GM21528 (cell line): ENCODE measurements at regions not wholly inside any gene's neighbourhood (a gene's known extent, or its start where the extent isn't known, plus 50 kb on each side); places are given as distances from the start of the nearest gene placed in this dataset.

Source experiments
- ATAC-seq: cut with Tn5 transposase; IDR thresholded peaks from one replicate; pipeline ENCODE4 v1.9.1; 2021; ENCODE audit warnings: mild to moderate bottlenecking, moderate library complexity; ENCODE audit not compliant: unreplicated experiment, low FRiP score

GRCh38 chr13:110773480-110773879, 60.0 kb downstream of the ING1 start:
- no peak for ATAC-seq

DNA sequence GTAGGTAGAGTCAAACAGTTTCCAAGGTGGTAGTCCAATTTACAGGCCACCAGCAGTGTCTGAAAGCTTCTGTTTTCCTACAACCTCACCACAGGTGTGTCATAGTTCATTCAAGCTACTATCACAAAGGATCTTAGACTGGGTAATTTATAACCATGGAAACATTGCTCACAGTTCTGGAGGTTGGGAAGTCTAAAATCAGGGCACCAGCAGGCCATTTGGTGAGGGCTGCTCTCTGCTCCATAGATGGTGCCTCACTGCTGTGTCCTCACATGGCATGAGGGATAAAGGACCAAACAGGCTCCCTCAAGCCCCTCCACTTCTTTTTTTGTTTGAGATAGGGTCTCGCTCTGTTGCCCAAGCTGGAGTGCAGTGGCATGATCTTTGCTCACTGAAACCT, 60.6 kb downstream of the ING1 start:
- ATAC-seq, result no peak

- ATAC-seq, result no peak
Observed at GRCh38 chr13:110774490-110774889, 61.0 kb downstream of the ING1 start.

DNA sequence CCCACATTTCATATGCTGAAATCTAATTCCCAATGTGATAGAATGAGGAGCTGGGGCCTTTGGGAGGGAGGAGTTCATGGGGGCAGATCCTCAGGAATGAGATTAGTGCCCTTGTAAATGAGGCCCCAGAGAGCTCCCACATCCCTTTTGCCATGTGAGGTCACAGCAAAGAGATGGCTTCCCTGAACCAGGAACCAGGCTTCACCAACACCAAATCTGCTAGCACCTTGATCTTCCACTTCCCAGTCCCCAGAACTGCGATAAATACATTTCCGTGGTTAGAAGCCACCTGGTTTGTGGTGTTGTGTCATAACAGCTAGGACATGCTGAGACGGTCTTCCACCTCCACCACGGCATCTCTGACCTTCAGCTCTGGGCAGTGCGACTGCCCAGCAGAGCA, 62.1 kb downstream of the ING1 start:
- no peak for ATAC-seq

DNA sequence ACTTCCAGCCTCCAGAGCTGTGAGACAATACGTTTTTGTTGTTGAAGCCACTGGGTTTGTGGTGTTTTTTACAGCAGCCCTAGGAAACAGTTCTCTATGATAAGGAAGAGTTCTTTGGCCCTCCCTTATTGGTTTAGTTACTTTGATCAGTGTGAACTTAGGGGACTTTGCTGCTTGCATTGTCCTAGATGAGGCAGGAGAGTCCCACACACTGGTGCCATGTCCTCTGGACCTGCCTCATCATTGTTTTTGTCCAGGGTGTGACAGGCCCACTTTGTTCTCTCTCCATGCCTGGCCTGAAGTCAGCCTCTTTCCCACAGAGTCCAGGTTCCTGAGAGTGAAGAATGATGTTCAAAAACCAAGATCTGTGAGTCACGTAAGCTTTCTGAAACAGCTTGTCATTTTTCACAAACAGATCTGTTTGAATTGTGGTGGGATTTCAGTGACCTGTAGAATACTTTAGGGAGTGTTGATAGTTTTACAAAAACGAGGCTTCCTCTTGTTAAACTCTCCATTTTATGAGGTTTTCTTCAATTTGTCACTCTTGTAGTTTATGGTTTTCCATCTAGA, 63.8 kb downstream of the ING1 start:
- no peak for ATAC-seq

- no peak for ATAC-seq
Observed at GRCh38 chr13:110779022-110779421, 65.5 kb downstream of the ING1 start.

DNA sequence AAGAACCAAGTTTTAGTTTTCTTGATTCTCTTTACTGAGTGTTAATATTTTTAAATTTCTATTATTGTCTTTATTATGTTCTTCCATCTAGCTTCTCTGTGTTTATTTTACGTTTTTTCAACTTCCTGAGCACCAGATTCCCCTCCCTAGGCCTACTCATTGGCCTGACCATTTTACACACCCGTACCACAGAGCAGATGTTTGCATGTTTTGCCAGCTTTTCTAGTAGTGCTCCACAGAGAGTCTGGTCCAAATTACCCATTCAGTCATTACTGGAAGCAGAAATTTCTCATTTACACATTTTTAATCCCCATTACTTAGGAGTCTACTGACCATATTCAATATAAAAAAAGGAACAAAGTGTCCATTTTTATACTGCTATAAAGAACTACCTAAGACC, 66.9 kb downstream of the ING1 start:
- ATAC-seq, result no peak

GRCh38 chr13:110782185-110782584, 68.7 kb downstream of the ING1 start:
- no peak for ATAC-seq

DNA sequence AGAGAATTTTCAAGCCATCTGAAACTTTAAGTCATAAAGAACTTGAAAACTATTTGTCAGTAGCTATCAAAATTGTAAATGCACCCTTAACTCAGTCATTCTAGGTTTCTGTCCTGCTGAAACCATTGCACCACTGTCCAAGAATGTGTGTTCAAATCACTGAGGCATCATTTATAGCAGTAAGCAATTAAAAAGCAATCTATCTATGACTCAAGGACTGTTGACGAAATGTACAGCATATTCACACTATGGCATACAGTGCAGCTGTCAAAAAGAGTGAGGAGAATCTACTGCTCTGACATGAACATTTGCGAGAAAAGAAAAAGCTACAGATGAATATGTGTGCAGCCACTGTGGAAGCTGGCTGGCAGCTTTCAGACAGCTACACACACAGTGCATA, 71.2 kb downstream of the ING1 start:
- ATAC-seq, result no peak

DNA sequence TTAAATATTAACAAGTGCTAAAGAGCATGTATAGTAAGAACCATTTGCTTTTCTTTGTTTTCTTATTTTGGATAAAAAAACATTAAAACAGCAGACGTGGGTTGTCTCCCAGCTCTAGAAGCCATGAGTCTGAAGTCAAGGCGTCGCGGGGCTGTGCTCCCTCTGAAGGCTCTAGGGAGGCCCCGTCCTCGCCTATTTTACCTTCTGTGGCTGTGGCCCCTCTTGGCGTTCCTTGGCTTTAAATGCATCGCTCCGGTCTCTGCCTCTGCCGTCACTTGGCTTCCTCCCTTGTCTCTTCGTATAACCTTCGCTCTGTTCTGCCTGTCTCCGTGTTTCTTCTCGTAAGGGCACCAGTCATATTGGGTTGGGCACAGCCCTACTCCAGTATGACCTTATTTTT, 75.3 kb downstream of the ING1 start:
- no peak for ATAC-seq

- ATAC-seq, result no peak
Observed at GRCh38 chr13:110789871-110790270, 76.4 kb downstream of the ING1 start.

GRCh38 chr13:110790371-110790770, 76.9 kb downstream of the ING1 start:
- ATAC-seq, result no peak

DNA sequence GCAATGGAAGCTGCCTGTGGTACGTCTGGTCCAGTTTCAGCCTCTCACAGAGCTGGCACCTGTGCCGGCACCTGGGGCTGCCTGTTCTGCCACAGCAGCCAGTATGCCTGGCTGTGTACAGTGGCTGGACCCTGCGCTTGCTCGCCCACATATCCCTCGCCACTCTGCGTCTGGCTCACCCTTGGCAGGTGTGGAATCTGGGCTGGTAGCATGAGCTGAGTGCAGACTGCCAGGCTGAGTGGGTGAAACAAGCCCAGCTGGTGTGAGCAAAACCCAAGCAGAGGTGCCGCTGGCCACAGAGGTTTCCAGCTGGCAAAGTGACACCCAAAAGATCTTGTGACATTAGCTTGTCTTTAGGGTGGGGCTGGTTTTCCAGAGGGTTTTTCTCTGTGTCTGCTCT, 80.7 kb downstream of the ING1 start:
- no peak for ATAC-seq

DNA sequence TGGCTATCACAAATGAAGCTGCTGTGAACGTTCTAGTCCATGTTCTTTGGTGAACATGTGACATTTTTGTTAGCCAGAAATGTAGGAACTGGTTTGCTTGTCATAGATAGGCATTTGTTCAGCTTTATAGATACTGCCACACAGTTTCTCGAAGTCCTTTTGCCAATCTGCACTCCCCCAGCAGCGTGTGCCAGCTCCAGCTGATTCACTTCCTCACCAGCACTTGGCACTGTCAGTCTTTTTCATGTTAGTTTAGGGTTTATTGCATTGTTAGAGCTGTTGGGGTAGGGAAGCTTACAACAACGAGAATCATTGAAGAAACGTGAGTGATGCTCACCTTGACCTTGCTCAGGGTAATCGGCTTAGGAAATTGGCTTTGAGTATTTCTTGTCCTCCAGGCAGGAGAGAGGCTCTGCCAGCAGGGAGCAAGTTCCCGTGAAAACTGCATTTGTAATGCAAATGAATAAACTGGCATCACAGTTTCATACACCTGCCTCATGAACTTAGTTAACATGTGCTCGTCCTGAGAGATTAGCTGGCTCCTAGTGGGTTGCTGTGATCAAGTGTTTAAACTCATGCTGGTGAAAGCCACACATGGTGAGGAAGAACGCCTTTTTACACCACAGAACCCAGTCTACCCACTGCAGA, 83.9 kb downstream of the ING1 start:
- ATAC-seq, result no peak

GRCh38 chr13:110798081-110798994, 84.8 kb downstream of the ING1 start:
- no peak for ATAC-seq

DNA sequence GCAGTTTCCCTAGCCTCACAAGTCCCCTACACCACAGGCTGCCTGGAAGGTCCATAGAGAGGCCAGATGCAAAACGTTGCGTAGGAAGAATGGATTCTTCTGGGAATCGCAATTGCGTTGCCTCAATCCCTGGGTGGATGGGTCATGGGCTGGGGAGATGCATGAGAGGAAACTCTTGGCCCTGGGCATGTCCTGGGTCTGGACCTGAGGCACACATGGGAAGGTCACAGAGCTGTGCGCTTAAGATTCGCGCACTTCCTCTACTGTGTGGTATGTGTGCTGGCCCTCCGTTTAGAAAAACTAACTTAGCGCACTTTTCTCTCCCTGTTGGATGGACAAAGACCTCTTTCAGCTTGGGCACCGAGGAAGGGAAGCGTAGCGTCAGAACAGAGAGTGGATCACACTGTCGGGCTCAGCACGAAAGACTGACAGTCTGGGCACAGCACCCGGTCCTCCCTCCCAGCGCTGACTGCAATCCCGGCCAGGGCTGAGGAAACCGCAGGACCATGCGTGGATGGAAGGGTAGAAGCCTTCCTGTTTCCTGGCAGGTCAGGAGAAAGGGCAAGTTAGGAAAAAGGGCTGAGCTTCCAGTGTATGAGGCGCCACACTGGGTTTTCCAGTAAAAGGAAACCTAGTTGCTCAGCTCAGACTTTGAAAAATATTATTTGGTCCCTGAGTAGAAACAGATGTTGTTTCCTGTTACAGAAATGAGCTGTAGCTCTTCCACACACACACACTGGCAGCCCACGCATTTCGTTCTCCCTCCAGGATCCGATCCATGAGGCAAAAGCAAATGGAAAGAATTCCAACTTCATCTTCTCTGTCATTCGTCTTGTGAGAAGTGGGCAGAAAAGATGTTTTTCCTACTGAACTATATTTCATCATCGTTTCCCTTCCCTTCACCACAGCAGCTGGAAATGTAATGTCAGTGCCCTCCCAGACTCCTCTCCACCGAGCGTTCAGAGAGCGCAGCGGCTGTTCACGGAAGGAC, 86.0 kb downstream of the ING1 start:
- ATAC-seq, result no peak

- ATAC-seq, result no peak
Observed at GRCh38 chr13:110801044-110801443, 87.5 kb downstream of the ING1 start.

GRCh38 chr13:110802260-110802659, 88.8 kb downstream of the ING1 start:
- no peak for ATAC-seq

GRCh38 chr13:110806636-110807035, 93.1 kb downstream of the ING1 start:
- ATAC-seq, result no peak

DNA sequence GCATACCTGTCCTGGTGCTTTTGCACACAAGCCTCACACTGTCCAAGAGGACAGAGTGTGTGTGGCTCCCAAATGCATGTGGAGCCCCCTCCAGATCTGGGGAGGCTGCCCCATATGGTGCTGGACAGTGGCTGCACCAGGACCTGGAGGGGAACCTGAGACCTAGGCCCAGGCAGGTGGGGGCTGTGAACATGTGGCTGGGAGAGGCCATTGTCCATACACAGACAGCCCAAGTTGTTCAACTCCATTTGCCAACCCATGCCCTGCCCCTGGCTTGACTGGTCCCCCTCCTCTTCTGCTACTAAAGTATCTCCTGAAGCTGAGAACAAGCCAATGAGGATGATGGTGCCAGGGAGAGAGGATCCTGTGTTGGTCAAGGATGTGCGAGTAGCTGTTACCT, 94.0 kb downstream of the ING1 start:
- ATAC-seq, result no peak

- ATAC-seq, result no peak
Observed at GRCh38 chr13:110808138-110808537, 94.6 kb downstream of the ING1 start.
